Lung (tissue), 11 donors: ENCODE measurements at regions not wholly inside any gene's neighbourhood (a gene's known extent, or its start where the extent isn't known, plus 50 kb on each side); places are given as distances from the start of the nearest gene placed in this dataset.

ENCODE experiments used
- ATAC-seq: fragments of 200-7000 bp; cut with Tn5 transposase; one replicate; pipeline ENCODE4 v1.9.1; 2020; ENCODE audit warnings: moderate number of reproducible peaks; ENCODE audit not compliant: insufficient read depth, low FRiP score
- DNase-seq, 3 donors: peaks; one replicate each; pipeline ENCODE4 v3.0.0-alpha.2; 2013 to 2017
- H3K27ac ChIP-seq, 2 donors: one replicate each; pipeline ENCODE4 v1.5.1; 2013; ENCODE audit warnings: mild to moderate bottlenecking in 2 of 2, moderate library complexity in 2 of 2, control low read depth in 1 of 2, inconsistent platforms in 1 of 2, low read depth in 1 of 2, low read length in 1 of 2
- H3K27me3 ChIP-seq, 3 donors: one replicate each; pipeline ENCODE4 v1.5.1; 2013; ENCODE audit warnings: low read length in 2 of 3; ENCODE audit not compliant: control insufficient read depth in 3 of 3, insufficient read depth in 3 of 3
- H3K36me3 ChIP-seq, 4 donors: one replicate each; pipeline ENCODE4 v1.5.1; 2013; ENCODE audit warnings: low read length in 4 of 4, mild to moderate bottlenecking in 1 of 4, moderate library complexity in 1 of 4; ENCODE audit not compliant: control insufficient read depth in 4 of 4, insufficient read depth in 4 of 4
- H3K4me1 ChIP-seq, 5 donors: one replicate each; pipeline ENCODE4 v1.5.1; 2013; ENCODE audit warnings: low read length in 5 of 5, mild to moderate bottlenecking in 2 of 5, moderate library complexity in 1 of 5; ENCODE audit not compliant: control insufficient read depth in 5 of 5, insufficient read depth in 5 of 5
- H3K4me3 ChIP-seq: one replicate; pipeline ENCODE4 v1.5.1; 2013; ENCODE audit warnings: mild to moderate bottlenecking, control low read depth, moderate library complexity
- H3K9ac ChIP-seq, 2 donors: one replicate each; pipeline ENCODE4 v1.5.1; 2013; ENCODE audit warnings: low read length in 2 of 2, control low read depth in 1 of 2; ENCODE audit not compliant: insufficient read depth in 1 of 2
- H3K9me3 ChIP-seq, 4 donors: one replicate each; pipeline ENCODE4 v1.5.1; 2013; ENCODE audit warnings: low read length in 3 of 4, mild to moderate bottlenecking in 1 of 4, moderate library complexity in 1 of 4; ENCODE audit not compliant: control insufficient read depth in 4 of 4, insufficient read depth in 3 of 4
- WGBS, 2 donors: extraction: QIAGEN DNeasy Blood & Tissue Kit; methylation state at CpG; one replicate each; pipeline ENCODE4 v1.1.7; 2013; 5-methylcytosine and 5-hydroxymethylcytosine counted together
- TF ChIP-seq, protein P1 (sequence below): IDR thresholded peaks from 2 replicates; pipeline ENCODE4 v1.5.1; 2012; ENCODE audit warnings: mild to moderate bottlenecking; ENCODE audit errors: control extremely low read depth, extremely low read depth
- donor health status: control.
- donor health status: control.
- donor health status: Bipolar disorder and iron deficiency.
- donor health status: healthy.
- donor health status: DM: yes; HTN: yes; CAD: no.

DNA sequence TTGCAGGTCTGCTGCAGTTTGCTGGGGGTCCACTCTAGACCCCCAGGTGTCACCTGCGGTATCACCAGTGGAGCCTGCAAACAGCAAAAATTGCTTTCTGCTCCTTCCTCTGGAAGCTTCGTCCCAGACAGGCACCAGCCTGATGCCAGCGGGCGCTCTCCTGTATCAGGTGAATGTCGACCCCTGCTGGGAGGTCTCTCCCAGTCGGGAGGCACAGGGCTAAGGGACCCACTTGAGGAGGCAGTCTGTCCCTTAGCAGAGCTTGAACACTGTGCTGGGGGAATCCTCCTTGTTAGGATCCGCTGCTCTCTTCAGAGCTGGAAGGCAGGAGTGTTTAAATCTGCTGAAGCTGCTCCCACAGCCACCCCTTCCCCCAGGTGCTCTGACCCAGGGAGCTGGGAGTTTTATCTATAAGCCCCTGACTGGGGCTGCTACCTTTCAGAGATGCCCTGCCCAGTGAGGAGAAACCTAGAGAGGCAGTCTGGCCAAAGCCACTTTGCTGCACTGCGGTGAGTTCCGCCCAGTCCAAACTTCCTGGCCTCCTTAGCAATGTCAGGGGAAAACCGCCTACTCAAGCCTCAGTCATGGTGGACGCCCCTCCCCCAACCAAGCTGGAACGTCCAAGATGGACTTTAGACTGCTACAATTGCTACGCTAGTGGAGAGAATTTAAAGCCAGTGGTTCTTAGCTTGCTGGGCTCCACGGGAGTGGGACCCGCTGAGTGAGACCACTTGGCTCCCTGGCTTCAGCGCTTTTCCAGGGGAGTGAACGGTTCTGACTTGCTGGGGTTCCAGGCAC, 652.5 kb downstream of the KCNJ3 start:
- DNase-seq, result no peak
- ATAC-seq, result no peak
- Histone ChIP-seq H3K4me1 (no peaks in the 10 kb centered on the region), H3K4me3 (no peak overlapping the region), H3K9me3 (no peaks in the 10 kb centered on the region), H3K27me3 (no peaks in the 10 kb centered on the region), H3K9ac (no peak overlapping the region), H3K27ac (no peak overlapping the region), H3K36me3 (no peaks in the 10 kb centered on the region)
- WGBS, 2 donors, result 90 to 93% methylated on average over 17 of the region's 17 CpGs
- TF ChIP-seq, protein P1, sequence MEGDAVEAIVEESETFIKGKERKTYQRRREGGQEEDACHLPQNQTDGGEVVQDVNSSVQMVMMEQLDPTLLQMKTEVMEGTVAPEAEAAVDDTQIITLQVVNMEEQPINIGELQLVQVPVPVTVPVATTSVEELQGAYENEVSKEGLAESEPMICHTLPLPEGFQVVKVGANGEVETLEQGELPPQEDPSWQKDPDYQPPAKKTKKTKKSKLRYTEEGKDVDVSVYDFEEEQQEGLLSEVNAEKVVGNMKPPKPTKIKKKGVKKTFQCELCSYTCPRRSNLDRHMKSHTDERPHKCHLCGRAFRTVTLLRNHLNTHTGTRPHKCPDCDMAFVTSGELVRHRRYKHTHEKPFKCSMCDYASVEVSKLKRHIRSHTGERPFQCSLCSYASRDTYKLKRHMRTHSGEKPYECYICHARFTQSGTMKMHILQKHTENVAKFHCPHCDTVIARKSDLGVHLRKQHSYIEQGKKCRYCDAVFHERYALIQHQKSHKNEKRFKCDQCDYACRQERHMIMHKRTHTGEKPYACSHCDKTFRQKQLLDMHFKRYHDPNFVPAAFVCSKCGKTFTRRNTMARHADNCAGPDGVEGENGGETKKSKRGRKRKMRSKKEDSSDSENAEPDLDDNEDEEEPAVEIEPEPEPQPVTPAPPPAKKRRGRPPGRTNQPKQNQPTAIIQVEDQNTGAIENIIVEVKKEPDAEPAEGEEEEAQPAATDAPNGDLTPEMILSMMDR, result no peak

DNA sequence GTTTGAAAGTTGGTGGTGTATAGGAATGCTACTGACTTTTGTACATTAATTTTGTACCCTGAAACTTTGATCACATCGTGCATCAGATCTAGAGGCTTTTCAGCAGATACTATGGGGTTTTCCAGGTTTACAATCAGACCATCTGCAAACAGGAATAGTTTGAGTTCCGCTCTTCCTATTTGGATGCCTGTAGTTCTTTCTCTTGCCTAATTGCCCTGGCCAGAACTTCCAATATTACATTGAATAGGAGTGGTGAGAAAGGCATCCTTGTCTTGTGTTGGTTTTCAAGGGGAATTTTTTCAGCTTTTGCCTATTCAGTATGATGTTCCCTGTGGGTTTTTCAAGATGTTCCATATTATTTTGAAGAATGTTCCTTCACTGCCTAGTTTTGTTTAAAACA, 633.5 kb downstream of the KCNJ3 start:
- Histone ChIP-seq H3K9me3 (no peaks in the 10 kb centered on the region), H3K36me3 (no peaks in the 10 kb centered on the region), H3K4me1 (no peaks in the 10 kb centered on the region), H3K9ac (no peak overlapping the region), H3K27me3 (no peaks in the 10 kb centered on the region), H3K4me3 (no peak overlapping the region), H3K27ac (no peak overlapping the region)
- ATAC-seq, result no peak
- 91 to 92% methylated on average over 2 of the region's 2 CpGs for WGBS, 2 donors
- no peak for DNase-seq
- TF ChIP-seq, protein P1, result no peak

- peaks cover 0 to 2% (median 0%) of the 10 kb centered on the region in 3 donors for H3K27me3 ChIP-seq
- ATAC-seq (no peak), DNase-seq (no peak)
- no peak overlapping the region for H3K4me3 ChIP-seq
- H3K4me1 ChIP-seq, result no peaks in the 10 kb centered on the region
- no peaks in the 10 kb centered on the region for H3K36me3 ChIP-seq
- H3K9ac ChIP-seq, result no peak overlapping the region
- H3K27ac ChIP-seq, result no peak overlapping the region
- no peaks in the 10 kb centered on the region for H3K9me3 ChIP-seq
- 76 to 83% methylated on average over 1 of the region's 1 CpG for whole genome bisulfite sequencing, 2 donors
- TF ChIP-seq, protein P1, result no peak
Observed at GRCh38 chr2:155320236-155320635, 621.7 kb downstream of the KCNJ3 start.
